ENCODE measurements at regions not wholly inside any gene's neighbourhood (a gene's known extent, or its start where the extent isn't known, plus 50 kb on each side); places are given as distances from the start of the nearest gene placed in this dataset.

DNA sequence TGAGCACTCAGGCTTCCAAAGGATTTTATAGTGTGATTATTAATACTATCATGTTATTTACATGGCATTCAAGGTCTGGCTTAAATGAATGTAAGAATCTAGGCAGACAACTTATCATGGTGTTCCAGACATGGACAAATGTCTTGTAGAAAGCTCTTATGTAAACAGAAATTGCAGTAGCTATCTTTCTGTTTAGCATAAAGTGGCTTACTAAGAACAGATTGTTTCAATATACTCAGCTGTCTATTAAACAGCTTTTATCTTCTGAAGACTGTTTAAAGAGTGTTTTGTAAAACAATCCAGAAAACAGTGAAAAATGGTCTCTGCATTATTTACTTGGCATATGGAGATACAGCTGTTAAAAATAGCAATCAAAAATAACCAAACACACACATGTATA lies 1061.8 kb upstream of the SEL1L start:
- TF ChIP-seq, protein P1, sequence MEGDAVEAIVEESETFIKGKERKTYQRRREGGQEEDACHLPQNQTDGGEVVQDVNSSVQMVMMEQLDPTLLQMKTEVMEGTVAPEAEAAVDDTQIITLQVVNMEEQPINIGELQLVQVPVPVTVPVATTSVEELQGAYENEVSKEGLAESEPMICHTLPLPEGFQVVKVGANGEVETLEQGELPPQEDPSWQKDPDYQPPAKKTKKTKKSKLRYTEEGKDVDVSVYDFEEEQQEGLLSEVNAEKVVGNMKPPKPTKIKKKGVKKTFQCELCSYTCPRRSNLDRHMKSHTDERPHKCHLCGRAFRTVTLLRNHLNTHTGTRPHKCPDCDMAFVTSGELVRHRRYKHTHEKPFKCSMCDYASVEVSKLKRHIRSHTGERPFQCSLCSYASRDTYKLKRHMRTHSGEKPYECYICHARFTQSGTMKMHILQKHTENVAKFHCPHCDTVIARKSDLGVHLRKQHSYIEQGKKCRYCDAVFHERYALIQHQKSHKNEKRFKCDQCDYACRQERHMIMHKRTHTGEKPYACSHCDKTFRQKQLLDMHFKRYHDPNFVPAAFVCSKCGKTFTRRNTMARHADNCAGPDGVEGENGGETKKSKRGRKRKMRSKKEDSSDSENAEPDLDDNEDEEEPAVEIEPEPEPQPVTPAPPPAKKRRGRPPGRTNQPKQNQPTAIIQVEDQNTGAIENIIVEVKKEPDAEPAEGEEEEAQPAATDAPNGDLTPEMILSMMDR (IDR thresholded peaks at IDR 0.05; ENCODE audit: borderline replicate concordance, extremely low read depth, low read length, poor library complexity, severe bottlenecking): no peak
- TF ChIP-seq EZH2 (IDR thresholded peaks at IDR 0.05; ENCODE audit: borderline replicate concordance, low read depth, low read length, severe bottlenecking): no peak

All from DND-41 (cell line).